GM12864 (cell line): ENCODE measurements at regions not wholly inside any gene's neighbourhood (a gene's known extent, or its start where the extent isn't known, plus 50 kb on each side); places are given as distances from the start of the nearest gene placed in this dataset.

Experiments used
- DNase-seq: peaks from one replicate; pipeline ENCODE4 v3.0.0-alpha.2; 2011; ENCODE audit warnings: low read depth
- H3K4me3 ChIP-seq: 2 replicates; pipeline ENCODE4 v1.5.1; 2011; ENCODE audit warnings: mild to moderate bottlenecking, low read depth, low read length, control low read depth
- TF ChIP-seq, protein P1 (sequence below): IDR thresholded peaks from 2 replicates; pipeline ENCODE4 v1.5.1; 2011; ENCODE audit warnings: low read depth, mild to moderate bottlenecking, moderate library complexity, low read length, control low read depth, inconsistent platforms; ENCODE audit errors: missing control alignments

- DNase-seq = no peak
- TF ChIP-seq, protein P1, sequence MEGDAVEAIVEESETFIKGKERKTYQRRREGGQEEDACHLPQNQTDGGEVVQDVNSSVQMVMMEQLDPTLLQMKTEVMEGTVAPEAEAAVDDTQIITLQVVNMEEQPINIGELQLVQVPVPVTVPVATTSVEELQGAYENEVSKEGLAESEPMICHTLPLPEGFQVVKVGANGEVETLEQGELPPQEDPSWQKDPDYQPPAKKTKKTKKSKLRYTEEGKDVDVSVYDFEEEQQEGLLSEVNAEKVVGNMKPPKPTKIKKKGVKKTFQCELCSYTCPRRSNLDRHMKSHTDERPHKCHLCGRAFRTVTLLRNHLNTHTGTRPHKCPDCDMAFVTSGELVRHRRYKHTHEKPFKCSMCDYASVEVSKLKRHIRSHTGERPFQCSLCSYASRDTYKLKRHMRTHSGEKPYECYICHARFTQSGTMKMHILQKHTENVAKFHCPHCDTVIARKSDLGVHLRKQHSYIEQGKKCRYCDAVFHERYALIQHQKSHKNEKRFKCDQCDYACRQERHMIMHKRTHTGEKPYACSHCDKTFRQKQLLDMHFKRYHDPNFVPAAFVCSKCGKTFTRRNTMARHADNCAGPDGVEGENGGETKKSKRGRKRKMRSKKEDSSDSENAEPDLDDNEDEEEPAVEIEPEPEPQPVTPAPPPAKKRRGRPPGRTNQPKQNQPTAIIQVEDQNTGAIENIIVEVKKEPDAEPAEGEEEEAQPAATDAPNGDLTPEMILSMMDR = no peak
- no peak overlapping the region for H3K4me3 ChIP-seq
Observed at GRCh38 chr2:226556050-226556449, 243.6 kb downstream of the IRS1 start.

DNA sequence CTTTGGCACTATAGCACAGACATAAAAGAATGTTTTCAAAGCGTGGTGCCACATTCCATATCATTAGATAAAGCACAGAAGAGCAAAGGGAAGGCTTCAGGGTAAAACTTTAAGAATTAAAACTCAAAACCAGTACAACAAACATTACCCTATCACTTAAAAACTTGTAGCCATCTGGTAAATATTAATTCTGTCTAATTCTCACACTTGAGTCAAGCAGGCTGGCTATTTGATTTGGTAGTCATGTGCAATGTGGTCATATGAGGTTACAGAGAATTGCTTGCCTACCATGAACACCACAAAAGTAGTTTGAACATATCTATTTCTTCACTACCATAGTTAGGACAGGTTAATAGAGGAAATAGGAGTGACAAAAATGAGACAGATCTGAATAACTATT is 244.9 kb downstream of the IRS1 start:
- DNase-seq = no peak
- TF ChIP-seq, protein P1 = no peak
- H3K4me3 ChIP-seq = no peak overlapping the region

DNA sequence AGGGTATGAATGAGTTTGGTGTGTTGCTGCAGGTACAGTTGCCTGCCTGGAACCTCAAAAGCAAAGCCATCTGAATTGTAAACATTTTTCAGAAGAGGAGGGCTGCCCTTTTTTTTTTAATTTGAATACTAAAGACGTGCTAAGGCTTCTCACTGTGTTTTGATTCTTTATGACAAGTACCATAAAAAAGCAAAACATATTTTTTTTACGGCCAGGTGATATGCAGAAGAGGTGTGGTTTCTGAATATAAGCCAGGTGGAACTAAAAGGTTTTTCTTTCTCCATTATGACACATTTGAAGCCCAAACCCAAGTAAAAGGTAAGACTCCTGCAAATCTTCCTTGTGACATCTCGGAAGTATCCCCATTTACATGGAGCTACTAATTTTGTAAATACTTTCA is 246.3 kb downstream of the IRS1 start:
- DNase-seq = no peak
- no peak overlapping the region for H3K4me3 ChIP-seq
- TF ChIP-seq, protein P1 = no peak

- H3K4me3 ChIP-seq = no peak overlapping the region
- TF ChIP-seq, protein P1 = no peak
- DNase-seq = no peak
Observed at GRCh38 chr2:226552571-226553285, 246.9 kb downstream of the IRS1 start.

DNA sequence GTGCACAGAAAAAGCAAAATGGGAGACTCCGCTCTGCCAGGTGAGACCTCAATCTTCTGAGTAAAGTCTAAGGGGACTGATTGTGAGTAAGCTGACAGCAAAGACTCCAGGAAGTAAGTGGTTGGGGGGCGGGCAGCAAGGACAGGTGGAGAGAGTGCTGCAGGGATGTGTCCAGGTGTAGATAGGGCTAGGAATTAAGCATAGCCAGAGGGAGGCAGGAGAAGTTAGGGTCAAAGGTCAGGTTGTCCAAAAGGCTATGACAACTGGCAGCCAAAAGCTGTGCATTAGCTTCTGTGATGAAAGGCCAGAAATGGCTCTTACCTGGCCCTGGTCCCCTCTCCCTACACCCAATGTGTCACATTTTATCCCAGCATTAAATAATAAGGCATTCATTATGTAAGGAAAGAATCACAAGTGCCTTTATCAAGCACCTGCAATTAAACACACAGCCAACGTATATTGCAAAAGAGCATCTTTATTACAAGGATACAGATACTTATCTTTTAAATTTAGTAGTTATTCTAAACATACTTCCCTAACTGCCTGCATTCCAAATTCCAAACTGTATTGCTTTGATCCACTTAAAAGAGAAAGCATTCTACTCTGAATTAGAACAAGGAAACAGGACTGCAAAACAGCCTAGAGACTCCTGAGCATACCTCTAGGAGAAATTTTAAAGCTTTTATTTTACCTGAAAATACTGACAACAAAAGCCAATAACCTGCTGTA is 247.9 kb downstream of the IRS1 start:
- TF ChIP-seq, protein P1 = no peak
- no peak for DNase-seq

DNA sequence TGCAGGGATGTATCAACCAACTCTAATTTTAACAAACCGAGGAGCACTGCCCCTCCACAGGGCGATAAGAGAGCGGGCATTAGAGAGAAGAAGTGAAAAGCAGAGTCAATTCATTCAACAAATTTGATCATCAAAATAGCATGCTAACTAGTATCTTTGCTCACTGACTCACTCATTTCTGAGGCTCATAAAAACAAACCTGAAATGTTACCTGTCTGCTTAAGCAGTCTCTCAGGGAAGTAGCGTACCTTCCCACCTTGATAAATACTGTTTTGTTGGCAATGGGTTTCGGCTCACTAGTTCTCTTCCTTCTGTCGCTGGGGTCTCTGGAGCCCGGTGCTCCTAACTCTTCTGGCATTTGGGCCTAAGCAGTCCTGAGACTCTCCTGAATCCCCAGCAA is 248.8 kb downstream of the IRS1 start:
- no peak overlapping the region for H3K4me3 ChIP-seq
- no peak for DNase-seq
- TF ChIP-seq, protein P1 = no peak

More for the DNA sequence above, 247.9 kb downstream of the IRS1 start:
- H3K4me3 ChIP-seq = no peak overlapping the region
